Liver (tissue), 8 donors: ENCODE measurements at regions not wholly inside any gene's neighbourhood (a gene's known extent, or its start where the extent isn't known, plus 50 kb on each side); places are given as distances from the start of the nearest gene placed in this dataset.

Experiments used
- DNase-seq: peaks from one replicate; pipeline ENCODE4 v3.0.0-alpha.2; 2017; ENCODE audit warnings: low spot score
- H3K27ac ChIP-seq, 2 donors: one replicate each; pipeline ENCODE4 v1.7.0; 2013; ENCODE audit warnings: inconsistent platforms in 2 of 2, low read length in 2 of 2, control low read depth in 1 of 2, low read depth in 1 of 2, mild to moderate bottlenecking in 1 of 2
- H3K27me3 ChIP-seq, 4 donors: one replicate each; pipeline versions ENCODE4 v1.6.1 to v1.7.0; 2013; ENCODE audit warnings: low read length in 3 of 4, inconsistent platforms in 1 of 4, mild to moderate bottlenecking in 1 of 4, moderate library complexity in 1 of 4; ENCODE audit not compliant: control insufficient read depth in 4 of 4, insufficient read depth in 4 of 4
- H3K36me3 ChIP-seq, 4 donors: one replicate each; pipeline versions ENCODE4 v1.6.1 to v1.7.0; 2013; ENCODE audit warnings: low read length in 3 of 4, mild to moderate bottlenecking in 3 of 4, low read depth in 1 of 4, moderate library complexity in 1 of 4; ENCODE audit not compliant: control insufficient read depth in 4 of 4, insufficient read depth in 3 of 4
- H3K4me1 ChIP-seq, 4 donors: one replicate each; pipeline versions ENCODE4 v1.6.1 to v1.7.0; 2013; ENCODE audit warnings: low read length in 3 of 4, mild to moderate bottlenecking in 3 of 4, moderate library complexity in 1 of 4; ENCODE audit not compliant: control insufficient read depth in 4 of 4, insufficient read depth in 4 of 4
- H3K4me3 ChIP-seq, 3 donors: one replicate each; pipeline versions ENCODE4 v1.6.1 to v1.7.0; 2013; ENCODE audit warnings: low read length in 3 of 3, control low read depth in 1 of 3, low read depth in 1 of 3, mild to moderate bottlenecking in 1 of 3
- H3K9ac ChIP-seq, 2 donors: one replicate each; pipeline ENCODE4 v1.7.0; 2013; ENCODE audit warnings: low read length in 2 of 2, mild to moderate bottlenecking in 2 of 2, moderate library complexity in 2 of 2, control low read depth in 1 of 2, low read depth in 1 of 2
- H3K9me3 ChIP-seq, 4 donors: one replicate each; pipeline versions ENCODE4 v1.6.1 to v1.7.0; 2013; ENCODE audit warnings: low read length in 3 of 4; ENCODE audit not compliant: control insufficient read depth in 4 of 4
- EGR1 ChIP-seq, 2 donors: IDR thresholded peaks; 2 replicates each; pipeline ENCODE4 v1.6.1; 2016 to 2018; ENCODE audit warnings: antibody characterized with exemption in 2 of 2, low read depth in 2 of 2
- FOXA1 ChIP-seq: IDR thresholded peaks from 2 replicates; pipeline ENCODE4 v1.6.1; 2016; ENCODE audit warnings: antibody characterized with exemption
- FOXA2 ChIP-seq: IDR thresholded peaks from 2 replicates; pipeline ENCODE4 v1.6.1; 2016; ENCODE audit warnings: antibody characterized with exemption
- HNF4A ChIP-seq, 2 donors: conservative IDR thresholded peaks; 2 replicates each; pipeline ENCODE4 v1.6.1; 2016; ENCODE audit warnings: antibody characterized with exemption in 2 of 2, mild to moderate bottlenecking in 2 of 2
- HNF4G ChIP-seq: IDR thresholded peaks from 2 replicates; pipeline ENCODE4 v1.6.1; 2016; ENCODE audit warnings: antibody characterized with exemption
- NR2F2 ChIP-seq: IDR thresholded peaks from 2 replicates; pipeline ENCODE4 v1.6.1; 2016; ENCODE audit warnings: antibody characterized with exemption
- RAD21 ChIP-seq, 2 donors: IDR thresholded peaks; 2 replicates each; pipeline ENCODE4 v1.6.1; 2016; ENCODE audit warnings: antibody characterized with exemption in 2 of 2, mild to moderate bottlenecking in 2 of 2
- RXRA ChIP-seq, 2 donors: IDR thresholded peaks; 2 replicates each; pipeline ENCODE4 v1.6.1; 2017 to 2018; ENCODE audit warnings: antibody characterized with exemption in 2 of 2, mild to moderate bottlenecking in 1 of 2
- SP1 ChIP-seq: IDR thresholded peaks from 2 replicates; pipeline ENCODE4 v1.6.1; 2018; ENCODE audit warnings: antibody characterized with exemption, mild to moderate bottlenecking
- TAF1 ChIP-seq: conservative IDR thresholded peaks from 2 replicates; pipeline ENCODE4 v1.6.1; 2016; ENCODE audit warnings: antibody characterized with exemption, mild to moderate bottlenecking
- YY1 ChIP-seq: IDR thresholded peaks from 2 replicates; pipeline ENCODE4 v1.6.1; 2016; ENCODE audit warnings: antibody characterized with exemption, mild to moderate bottlenecking
- WGBS: extraction: QIAGEN DNeasy Blood & Tissue Kit; methylation state at CpG from one replicate; pipeline ENCODE4 v1.1.7; 2013; 5-methylcytosine and 5-hydroxymethylcytosine counted together
- TF ChIP-seq, protein P1 (sequence below): IDR thresholded peaks from 2 replicates; pipeline ENCODE4 v1.6.1; 2016; ENCODE audit warnings: antibody characterized with exemption
- TF ChIP-seq, protein P2 (sequence below): IDR thresholded peaks from 2 replicates; pipeline ENCODE4 v1.6.1; 2016; ENCODE audit warnings: antibody characterized with exemption
- TF ChIP-seq, protein P3 (sequence below): IDR thresholded peaks from 2 replicates; pipeline ENCODE4 v1.6.1; 2016; ENCODE audit warnings: antibody characterized with exemption
- TF ChIP-seq, protein P4 (sequence below): fragments of 150-350 bp; IDR thresholded peaks from 2 replicates; pipeline ENCODE4 v1.5.1; 2017; ENCODE audit warnings: improper control_type of control experiment, low read depth, low read length; ENCODE audit not compliant: missing input control
- TF ChIP-seq, protein P5 (sequence below): IDR thresholded peaks from 2 replicates; pipeline ENCODE4 v1.6.1; 2016; ENCODE audit warnings: antibody characterized with exemption, mild to moderate bottlenecking
- donor health status: healthy.
- donor health status: healthy.
- donor health status: healthy.
- donor health status: healthy.
- donor health status: healthy.

DNA sequence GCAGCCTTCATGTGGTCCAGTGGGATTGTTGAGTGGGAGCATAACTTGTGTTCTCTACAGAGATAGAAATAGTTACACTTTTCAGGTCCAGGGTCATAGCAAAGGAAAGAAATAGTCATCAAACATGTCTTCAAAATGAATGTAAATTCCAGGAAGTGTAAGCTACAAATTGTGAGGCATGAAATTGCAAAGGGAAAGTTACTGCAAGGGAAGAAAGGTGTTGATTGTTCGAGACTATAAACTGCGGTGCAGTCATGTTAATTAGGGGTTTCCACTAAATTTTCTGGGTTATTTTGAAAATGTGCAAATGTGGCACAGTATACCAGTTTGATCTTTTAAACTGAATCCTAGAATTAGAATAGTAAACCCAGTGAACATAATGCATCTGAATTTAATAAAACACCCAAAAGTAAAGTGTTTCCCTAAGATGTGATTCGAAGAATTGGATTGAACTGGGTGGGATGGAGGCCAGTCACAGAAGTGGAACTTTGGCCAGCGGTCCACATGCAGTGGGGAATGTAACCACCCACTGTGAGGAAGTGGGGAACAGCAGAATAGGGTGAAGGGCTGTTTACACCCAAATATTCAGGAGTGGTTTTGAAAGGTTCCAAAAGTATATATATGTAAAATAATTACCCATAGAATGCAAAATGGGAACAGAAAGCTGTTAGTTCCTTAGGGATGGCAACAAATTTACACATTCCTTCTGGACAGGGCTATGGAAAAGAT lies 126.5 kb upstream of the CCDC68 start:
- Histone ChIP-seq H3K9ac (no peak overlapping the region), H3K27me3 (no peaks in the 10 kb centered on the region), H3K4me3 (no peak overlapping the region), H3K27ac (no peak overlapping the region), H3K9me3 (no peaks in the 10 kb centered on the region), H3K4me1 (no peaks in the 10 kb centered on the region), H3K36me3 (no peaks in the 10 kb centered on the region)
- 82% methylated on average over 4 of the region's 4 CpGs for WGBS
- no peak for DNase-seq
- TF ChIP-seq YY1 (no peak), HNF4A (conservative IDR thresholded peaks at IDR 0.05) (no peak), RAD21 (IDR thresholded peaks at IDR 0.05) (no peak), EGR1 (IDR thresholded peaks at IDR 0.05; ENCODE audit: low read depth in 2 of 2) (no peak), RXRA (IDR thresholded peaks at IDR 0.05) (no peak), TAF1 (no peak)
- TF ChIP-seq, protein P1, sequence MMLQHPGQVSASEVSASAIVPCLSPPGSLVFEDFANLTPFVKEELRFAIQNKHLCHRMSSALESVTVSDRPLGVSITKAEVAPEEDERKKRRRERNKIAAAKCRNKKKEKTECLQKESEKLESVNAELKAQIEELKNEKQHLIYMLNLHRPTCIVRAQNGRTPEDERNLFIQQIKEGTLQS = no peak
- TF ChIP-seq, protein P2, sequence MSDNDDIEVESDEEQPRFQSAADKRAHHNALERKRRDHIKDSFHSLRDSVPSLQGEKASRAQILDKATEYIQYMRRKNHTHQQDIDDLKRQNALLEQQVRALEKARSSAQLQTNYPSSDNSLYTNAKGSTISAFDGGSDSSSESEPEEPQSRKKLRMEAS = no peak
- TF ChIP-seq, protein P3, sequence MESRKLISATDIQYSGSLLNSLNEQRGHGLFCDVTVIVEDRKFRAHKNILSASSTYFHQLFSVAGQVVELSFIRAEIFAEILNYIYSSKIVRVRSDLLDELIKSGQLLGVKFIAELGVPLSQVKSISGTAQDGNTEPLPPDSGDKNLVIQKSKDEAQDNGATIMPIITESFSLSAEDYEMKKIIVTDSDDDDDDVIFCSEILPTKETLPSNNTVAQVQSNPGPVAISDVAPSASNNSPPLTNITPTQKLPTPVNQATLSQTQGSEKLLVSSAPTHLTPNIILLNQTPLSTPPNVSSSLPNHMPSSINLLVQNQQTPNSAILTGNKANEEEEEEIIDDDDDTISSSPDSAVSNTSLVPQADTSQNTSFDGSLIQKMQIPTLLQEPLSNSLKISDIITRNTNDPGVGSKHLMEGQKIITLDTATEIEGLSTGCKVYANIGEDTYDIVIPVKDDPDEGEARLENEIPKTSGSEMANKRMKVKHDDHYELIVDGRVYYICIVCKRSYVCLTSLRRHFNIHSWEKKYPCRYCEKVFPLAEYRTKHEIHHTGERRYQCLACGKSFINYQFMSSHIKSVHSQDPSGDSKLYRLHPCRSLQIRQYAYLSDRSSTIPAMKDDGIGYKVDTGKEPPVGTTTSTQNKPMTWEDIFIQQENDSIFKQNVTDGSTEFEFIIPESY = no peak
- TF ChIP-seq, protein P4, sequence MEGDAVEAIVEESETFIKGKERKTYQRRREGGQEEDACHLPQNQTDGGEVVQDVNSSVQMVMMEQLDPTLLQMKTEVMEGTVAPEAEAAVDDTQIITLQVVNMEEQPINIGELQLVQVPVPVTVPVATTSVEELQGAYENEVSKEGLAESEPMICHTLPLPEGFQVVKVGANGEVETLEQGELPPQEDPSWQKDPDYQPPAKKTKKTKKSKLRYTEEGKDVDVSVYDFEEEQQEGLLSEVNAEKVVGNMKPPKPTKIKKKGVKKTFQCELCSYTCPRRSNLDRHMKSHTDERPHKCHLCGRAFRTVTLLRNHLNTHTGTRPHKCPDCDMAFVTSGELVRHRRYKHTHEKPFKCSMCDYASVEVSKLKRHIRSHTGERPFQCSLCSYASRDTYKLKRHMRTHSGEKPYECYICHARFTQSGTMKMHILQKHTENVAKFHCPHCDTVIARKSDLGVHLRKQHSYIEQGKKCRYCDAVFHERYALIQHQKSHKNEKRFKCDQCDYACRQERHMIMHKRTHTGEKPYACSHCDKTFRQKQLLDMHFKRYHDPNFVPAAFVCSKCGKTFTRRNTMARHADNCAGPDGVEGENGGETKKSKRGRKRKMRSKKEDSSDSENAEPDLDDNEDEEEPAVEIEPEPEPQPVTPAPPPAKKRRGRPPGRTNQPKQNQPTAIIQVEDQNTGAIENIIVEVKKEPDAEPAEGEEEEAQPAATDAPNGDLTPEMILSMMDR = no peak
- TF ChIP-seq, protein P5, sequence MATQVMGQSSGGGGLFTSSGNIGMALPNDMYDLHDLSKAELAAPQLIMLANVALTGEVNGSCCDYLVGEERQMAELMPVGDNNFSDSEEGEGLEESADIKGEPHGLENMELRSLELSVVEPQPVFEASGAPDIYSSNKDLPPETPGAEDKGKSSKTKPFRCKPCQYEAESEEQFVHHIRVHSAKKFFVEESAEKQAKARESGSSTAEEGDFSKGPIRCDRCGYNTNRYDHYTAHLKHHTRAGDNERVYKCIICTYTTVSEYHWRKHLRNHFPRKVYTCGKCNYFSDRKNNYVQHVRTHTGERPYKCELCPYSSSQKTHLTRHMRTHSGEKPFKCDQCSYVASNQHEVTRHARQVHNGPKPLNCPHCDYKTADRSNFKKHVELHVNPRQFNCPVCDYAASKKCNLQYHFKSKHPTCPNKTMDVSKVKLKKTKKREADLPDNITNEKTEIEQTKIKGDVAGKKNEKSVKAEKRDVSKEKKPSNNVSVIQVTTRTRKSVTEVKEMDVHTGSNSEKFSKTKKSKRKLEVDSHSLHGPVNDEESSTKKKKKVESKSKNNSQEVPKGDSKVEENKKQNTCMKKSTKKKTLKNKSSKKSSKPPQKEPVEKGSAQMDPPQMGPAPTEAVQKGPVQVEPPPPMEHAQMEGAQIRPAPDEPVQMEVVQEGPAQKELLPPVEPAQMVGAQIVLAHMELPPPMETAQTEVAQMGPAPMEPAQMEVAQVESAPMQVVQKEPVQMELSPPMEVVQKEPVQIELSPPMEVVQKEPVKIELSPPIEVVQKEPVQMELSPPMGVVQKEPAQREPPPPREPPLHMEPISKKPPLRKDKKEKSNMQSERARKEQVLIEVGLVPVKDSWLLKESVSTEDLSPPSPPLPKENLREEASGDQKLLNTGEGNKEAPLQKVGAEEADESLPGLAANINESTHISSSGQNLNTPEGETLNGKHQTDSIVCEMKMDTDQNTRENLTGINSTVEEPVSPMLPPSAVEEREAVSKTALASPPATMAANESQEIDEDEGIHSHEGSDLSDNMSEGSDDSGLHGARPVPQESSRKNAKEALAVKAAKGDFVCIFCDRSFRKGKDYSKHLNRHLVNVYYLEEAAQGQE = no peak

DNA sequence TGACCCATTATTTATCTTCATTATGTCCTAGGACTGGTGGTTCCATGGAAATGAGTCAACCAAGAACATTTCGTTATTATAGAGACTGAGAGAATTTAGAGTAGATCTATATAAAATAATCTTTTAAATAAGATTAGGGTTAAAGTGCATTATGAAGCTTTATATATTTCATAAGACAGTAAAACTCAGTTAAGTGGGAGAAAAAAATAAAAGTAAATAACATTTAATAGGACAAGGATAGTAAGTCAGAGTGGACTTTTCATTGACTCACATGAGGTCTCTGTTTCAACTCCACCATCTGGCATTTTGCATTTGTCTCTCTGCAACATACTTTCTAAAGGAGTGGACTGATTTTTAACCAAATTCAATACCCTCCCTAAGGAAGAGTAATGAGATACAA lies 125.3 kb upstream of the CCDC68 start:
- no peaks in the 10 kb centered on the region for H3K4me1 ChIP-seq
- peaks cover 0 to 2% (median 0%) of the 10 kb centered on the region in 4 donors for H3K27me3 ChIP-seq
- 73% methylated on average over 1 of the region's 1 CpG for whole genome bisulfite sequencing
- no peak overlapping the region for H3K27ac ChIP-seq
- H3K36me3 ChIP-seq = no peaks in the 10 kb centered on the region
- H3K9ac ChIP-seq = no peak overlapping the region
- no peak for DNase-seq
- H3K9me3 ChIP-seq = no peaks in the 10 kb centered on the region
- no peak overlapping the region for H3K4me3 ChIP-seq
- TF ChIP-seq, protein P4 = no peak
- TF ChIP-seq RXRA (IDR thresholded peaks at IDR 0.05) = no peak
- no peak for TF ChIP-seq FOXA1
- no peak for TF ChIP-seq FOXA2
- no peak for TF ChIP-seq SP1
- TF ChIP-seq, protein P3 = no peak
- no peak for TF ChIP-seq NR2F2
- TF ChIP-seq, protein P2 = no peak
- TF ChIP-seq HNF4G = no peak
- TF ChIP-seq EGR1 (IDR thresholded peaks at IDR 0.05; ENCODE audit: low read depth in 2 of 2) = no peak
- no peak for TF ChIP-seq TAF1
- TF ChIP-seq, protein P1 = no peak
